Osteocyte (in vitro differentiated cells): ENCODE measurements at regions not wholly inside any gene's neighbourhood (a gene's known extent, or its start where the extent isn't known, plus 50 kb on each side); places are given as distances from the start of the nearest gene placed in this dataset.

Experiments
- DNase-seq: peaks from one replicate; pipeline ENCODE4 v3.0.0; 2021; ENCODE audit warnings: mixed read lengths; ENCODE audit not compliant: unreplicated experiment; ENCODE audit errors: extremely low spot score
- H3K27ac Mint-ChIP-seq: one replicate; pipeline ENCODE4 v1.8.0; 2021; ENCODE audit warnings: mild to moderate bottlenecking, mixed read lengths; ENCODE audit not compliant: unreplicated experiment
- H3K27me3 Mint-ChIP-seq: one replicate; pipeline ENCODE4 v1.8.0; 2021; ENCODE audit warnings: mixed read lengths; ENCODE audit not compliant: unreplicated experiment
- H3K36me3 Mint-ChIP-seq: one replicate; pipeline ENCODE4 v1.8.0; 2021; ENCODE audit warnings: mixed read lengths; ENCODE audit not compliant: unreplicated experiment
- H3K4me1 Mint-ChIP-seq: one replicate; pipeline ENCODE4 v1.8.0; 2021; ENCODE audit warnings: mixed read lengths; ENCODE audit not compliant: unreplicated experiment
- H3K4me3 Mint-ChIP-seq: one replicate; pipeline ENCODE4 v1.8.0; 2021; ENCODE audit warnings: mild to moderate bottlenecking, moderate library complexity, mixed read lengths; ENCODE audit not compliant: unreplicated experiment
- H3K9me3 Mint-ChIP-seq: one replicate; pipeline ENCODE4 v1.8.0; 2021; ENCODE audit warnings: mixed read lengths; ENCODE audit not compliant: unreplicated experiment
- TF ChIP-seq, protein P1 (sequence below): fragments of 200-600 bp; sonication (generic); IDR thresholded peaks from 2 replicates; pipeline ENCODE4 v1.5.0; 2021; ENCODE audit warnings: antibody characterized with exemption, mild to moderate bottlenecking, moderate library complexity

DNA sequence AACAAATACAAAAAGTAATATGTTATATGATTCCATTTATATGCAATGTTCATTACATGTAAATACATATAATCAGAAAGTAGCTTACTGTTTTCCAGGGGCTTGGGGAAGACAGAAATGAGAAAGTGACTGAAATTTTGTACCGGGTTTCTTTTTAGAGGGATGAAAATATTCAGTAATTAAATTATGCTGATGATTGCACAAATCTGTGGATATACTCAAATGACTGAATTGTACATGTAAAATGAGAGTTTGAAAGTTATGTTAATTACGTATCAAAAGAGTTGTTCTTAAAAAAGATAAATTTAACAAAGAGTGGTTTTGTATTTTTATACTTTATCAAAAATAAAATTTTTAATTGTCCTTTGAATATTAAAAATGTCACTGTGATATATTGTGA is 856.3 kb downstream of the DSC3 start:
- no peak overlapping the region for H3K27ac Mint-ChIP-seq
- DNase-seq = no peak
- H3K27me3 Mint-ChIP-seq = no peaks in the 10 kb centered on the region
- H3K4me3 Mint-ChIP-seq = no peak overlapping the region
- TF ChIP-seq, protein P1, sequence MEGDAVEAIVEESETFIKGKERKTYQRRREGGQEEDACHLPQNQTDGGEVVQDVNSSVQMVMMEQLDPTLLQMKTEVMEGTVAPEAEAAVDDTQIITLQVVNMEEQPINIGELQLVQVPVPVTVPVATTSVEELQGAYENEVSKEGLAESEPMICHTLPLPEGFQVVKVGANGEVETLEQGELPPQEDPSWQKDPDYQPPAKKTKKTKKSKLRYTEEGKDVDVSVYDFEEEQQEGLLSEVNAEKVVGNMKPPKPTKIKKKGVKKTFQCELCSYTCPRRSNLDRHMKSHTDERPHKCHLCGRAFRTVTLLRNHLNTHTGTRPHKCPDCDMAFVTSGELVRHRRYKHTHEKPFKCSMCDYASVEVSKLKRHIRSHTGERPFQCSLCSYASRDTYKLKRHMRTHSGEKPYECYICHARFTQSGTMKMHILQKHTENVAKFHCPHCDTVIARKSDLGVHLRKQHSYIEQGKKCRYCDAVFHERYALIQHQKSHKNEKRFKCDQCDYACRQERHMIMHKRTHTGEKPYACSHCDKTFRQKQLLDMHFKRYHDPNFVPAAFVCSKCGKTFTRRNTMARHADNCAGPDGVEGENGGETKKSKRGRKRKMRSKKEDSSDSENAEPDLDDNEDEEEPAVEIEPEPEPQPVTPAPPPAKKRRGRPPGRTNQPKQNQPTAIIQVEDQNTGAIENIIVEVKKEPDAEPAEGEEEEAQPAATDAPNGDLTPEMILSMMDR = no peak
- H3K4me1 Mint-ChIP-seq = peaks cover 16% of the 10 kb centered on the region
- peaks cover 10% of the 10 kb centered on the region for H3K9me3 Mint-ChIP-seq
- H3K36me3 Mint-ChIP-seq = peaks cover 3% of the 10 kb centered on the region

DNA sequence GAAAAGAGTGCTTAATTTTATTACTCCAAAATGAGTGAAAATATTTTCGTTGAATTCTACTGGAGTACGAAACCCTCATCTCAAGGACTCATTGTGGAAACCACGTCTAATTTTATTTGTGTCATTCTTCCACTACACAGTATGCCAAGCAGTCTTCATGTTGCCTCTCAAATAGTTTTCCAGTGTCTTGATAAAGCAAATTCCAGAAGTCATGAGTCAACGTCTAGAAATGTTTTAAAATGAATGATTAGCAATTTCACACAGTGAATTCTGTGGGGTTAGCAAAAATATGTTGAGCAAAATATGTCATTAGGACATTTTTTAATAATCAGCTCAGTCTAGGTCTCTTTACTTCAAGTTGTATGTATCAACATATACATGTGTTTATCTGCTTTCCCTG is 865.5 kb downstream of the DSC3 start:
- H3K27me3 Mint-ChIP-seq = no peaks in the 10 kb centered on the region
- no peak for DNase-seq
- peaks cover 7% of the 10 kb centered on the region for H3K9me3 Mint-ChIP-seq
- peaks cover 15% of the 10 kb centered on the region for H3K4me1 Mint-ChIP-seq
- H3K36me3 Mint-ChIP-seq = no peaks in the 10 kb centered on the region
- TF ChIP-seq, protein P1 = no peak
- H3K27ac Mint-ChIP-seq = peak overlapping the region; percentile 87
- H3K4me3 Mint-ChIP-seq = no peak overlapping the region

DNA sequence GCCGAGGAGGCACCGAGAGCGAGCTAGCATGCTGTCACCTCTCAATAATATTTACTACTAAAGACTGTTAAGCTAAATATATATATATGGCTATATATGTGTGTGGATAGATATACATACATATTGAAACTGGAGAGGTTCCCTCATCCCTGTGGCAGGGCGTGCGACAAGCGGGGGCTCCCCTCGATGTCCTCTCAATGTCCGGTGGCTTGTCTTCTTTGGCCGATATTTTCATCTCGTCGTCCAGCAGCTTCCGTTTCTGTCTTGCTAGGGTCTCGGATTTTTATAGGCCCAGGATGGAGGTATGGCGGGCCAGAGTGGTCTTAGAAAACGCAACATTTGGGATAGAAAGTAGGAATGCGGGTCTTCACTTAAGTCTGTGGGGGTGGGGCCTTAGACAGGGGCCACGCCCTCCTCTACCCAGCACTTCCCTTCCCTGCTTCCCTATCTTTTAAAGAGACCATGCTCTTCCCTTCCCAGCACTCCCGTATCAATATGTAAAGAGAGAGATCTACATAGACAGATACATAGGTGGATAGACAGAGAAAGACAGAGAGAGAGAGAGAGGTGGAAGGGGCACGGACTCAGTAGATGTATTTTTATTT is 866.8 kb downstream of the DSC3 start:
- no peak for DNase-seq
- TF ChIP-seq, protein P1 = no peak
- peaks cover 23% of the 10 kb centered on the region for H3K4me1 Mint-ChIP-seq
- peaks cover 3% of the 10 kb centered on the region for H3K36me3 Mint-ChIP-seq
- peak overlapping the region; percentile 35 for H3K27ac Mint-ChIP-seq
- H3K27me3 Mint-ChIP-seq = no peaks in the 10 kb centered on the region
- H3K9me3 Mint-ChIP-seq = peaks cover 7% of the 10 kb centered on the region
- H3K4me3 Mint-ChIP-seq = no peak overlapping the region

DNA sequence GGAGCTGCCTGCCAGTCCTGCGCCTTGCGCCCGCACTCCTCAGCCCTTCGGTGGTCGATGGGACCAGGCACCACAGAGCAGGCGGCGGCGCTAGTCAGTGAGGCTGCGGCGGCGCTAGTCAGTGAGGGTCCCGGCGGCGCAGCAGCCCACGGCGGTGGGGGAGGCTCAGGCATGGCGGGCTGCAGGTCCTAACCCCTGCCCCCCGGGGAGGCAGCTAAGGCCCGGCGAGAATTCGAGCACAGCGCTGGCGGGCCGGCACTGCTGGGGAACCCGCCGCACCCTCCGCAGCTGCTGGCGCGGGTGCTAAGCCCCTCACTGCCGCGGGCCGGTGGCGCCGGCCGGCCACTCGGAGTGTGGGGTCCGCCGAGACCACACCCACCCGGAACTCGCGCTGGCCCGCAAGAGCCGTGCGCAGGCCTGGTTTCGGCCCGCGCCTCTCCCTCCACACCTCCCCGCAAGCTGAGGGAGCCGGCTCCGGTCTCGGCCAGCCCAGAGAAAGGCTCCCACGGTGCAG is 867.4 kb downstream of the DSC3 start:
- Mint-ChIP-seq H3K9me3 (peaks cover 7% of the 10 kb centered on the region), H3K4me1 (peaks cover 23% of the 10 kb centered on the region), H3K36me3 (peaks cover 3% of the 10 kb centered on the region), H3K4me3 (no peak overlapping the region), H3K27me3 (no peaks in the 10 kb centered on the region), H3K27ac (no peak overlapping the region)
- no peak for DNase-seq
- TF ChIP-seq, protein P1 = no peak

DNA sequence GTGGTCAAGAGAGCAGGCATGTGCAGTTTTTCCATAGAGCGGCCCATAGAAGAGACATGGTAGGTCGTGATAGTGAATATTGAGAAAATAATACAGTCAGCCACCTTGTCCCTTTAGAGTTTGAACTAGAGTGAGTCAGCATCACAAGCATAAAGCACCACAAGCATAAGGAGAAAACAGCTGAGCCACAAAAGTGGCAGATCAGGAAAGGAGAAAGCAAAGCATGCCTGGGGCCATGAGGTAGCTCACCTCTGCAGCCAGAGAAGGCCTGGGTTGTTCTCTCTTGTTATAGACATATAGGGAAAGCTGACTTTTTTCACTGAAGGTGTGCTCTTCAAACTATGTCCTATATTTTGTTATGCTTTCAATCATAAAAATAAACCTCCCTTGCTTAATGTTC is 879.0 kb downstream of the DSC3 start:
- Mint-ChIP-seq H3K4me1 (peaks cover 9% of the 10 kb centered on the region), H3K9me3 (peaks cover 12% of the 10 kb centered on the region), H3K4me3 (no peak overlapping the region), H3K36me3 (peaks cover 2% of the 10 kb centered on the region), H3K27me3 (no peaks in the 10 kb centered on the region), H3K27ac (no peak overlapping the region)
- TF ChIP-seq, protein P1 = no peak
- DNase-seq = no peak
